ENCODE measurements at regions not wholly inside any gene's neighbourhood (a gene's known extent, or its start where the extent isn't known, plus 50 kb on each side); places are given as distances from the start of the nearest gene placed in this dataset.

- DNase-seq (ENCODE audit: low read depth, low spot score) = no peak
- in situ Hi-C loops (cut with HindIII; ENCODE audit: low pct_unique_long_range_greater_than_20kb, low sequenced_read_pairs) = no loop called here
These were observed 249.7 kb downstream of the TTLL2 start for GRCh38 chr6:167574431-167575151.

- DNase-seq (ENCODE audit: low read depth, low spot score) = no peak
- in situ Hi-C loops (cut with HindIII; ENCODE audit: low pct_unique_long_range_greater_than_20kb, low sequenced_read_pairs) = no loop called here
These were observed 250.3 kb downstream of the TTLL2 start for GRCh38 chr6:167575158-167575696.

DNA sequence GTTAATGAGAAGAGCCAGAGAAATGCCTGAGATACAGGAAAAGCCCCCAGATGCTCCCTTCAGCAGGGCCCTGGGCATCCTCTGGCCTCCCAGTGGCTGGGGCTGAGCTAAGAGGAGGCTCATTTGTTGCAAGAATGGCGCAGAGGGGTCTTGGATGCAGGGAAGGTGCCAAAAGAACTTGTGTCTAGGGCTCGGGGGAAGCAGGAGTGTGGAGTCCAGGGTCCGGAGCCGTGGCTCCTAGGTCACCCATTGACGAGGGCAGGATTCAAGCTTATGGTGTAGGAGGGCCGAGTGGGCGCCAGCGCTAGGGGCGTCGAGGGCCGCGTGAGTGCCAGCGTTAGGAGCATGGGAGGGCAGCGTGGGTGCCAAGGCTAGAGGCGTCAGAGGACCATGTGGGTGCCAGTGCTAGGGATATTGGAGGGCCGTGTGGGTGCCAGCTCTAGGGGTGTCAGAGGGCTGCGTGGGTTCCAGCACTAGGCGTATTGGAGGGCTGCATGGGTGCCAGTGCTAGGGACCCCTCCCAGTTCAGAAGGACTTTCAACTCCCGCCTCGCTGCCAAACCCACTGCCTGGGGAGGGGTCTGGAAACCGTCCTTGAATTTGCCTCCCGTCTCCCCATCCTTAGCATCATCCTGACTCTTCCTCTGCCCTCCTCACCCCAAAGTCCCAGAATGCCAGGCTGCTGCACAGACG is 250.5 kb upstream of the AFDN start:
- no peak for DNase-seq (ENCODE audit: low read depth, low spot score)
- in situ Hi-C loops (cut with HindIII; ENCODE audit: low pct_unique_long_range_greater_than_20kb, low sequenced_read_pairs) = no loop called here

- in situ Hi-C loops (cut with HindIII; ENCODE audit: low pct_unique_long_range_greater_than_20kb, low sequenced_read_pairs) = no loop called here
- no peak for DNase-seq (ENCODE audit: low read depth, low spot score)
These were observed 249.7 kb upstream of the AFDN start for GRCh38 chr6:167576828-167577503.

GRCh38 chr6:167577891-167578361 is 248.8 kb upstream of the AFDN start:
- no peak for DNase-seq (ENCODE audit: low read depth, low spot score)
- in situ Hi-C loops (cut with HindIII; ENCODE audit: low pct_unique_long_range_greater_than_20kb, low sequenced_read_pairs) = no loop called here

DNA sequence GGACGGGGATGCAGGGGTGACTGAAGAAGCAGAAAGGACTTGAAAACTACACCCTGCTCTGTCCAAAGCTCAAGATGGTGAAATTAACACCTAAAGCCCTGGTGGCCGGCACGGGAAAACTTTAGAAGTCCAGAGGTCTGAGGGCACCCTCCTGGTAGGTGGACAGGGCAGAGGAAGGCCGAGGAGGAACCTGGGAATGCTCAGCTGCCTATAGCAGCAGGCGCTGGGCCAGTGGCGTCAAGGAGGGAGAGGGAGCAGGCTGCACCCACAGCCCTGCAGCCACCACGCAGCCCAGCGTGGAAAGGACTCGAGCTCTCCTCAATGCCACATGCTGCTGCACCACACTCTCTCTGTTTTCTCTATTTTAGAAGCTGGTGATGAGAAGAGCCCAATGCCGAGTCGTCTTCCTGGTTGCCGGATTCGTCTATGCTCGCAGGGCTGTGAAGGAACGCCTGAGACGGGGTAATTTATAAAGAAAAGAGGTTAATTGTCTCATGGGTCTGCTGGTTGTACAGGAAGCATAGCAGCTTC is 248.3 kb upstream of the AFDN start:
- no peak for DNase-seq (ENCODE audit: low read depth, low spot score)
- in situ Hi-C loops (cut with HindIII; ENCODE audit: low pct_unique_long_range_greater_than_20kb, low sequenced_read_pairs) = no loop called here

DNA sequence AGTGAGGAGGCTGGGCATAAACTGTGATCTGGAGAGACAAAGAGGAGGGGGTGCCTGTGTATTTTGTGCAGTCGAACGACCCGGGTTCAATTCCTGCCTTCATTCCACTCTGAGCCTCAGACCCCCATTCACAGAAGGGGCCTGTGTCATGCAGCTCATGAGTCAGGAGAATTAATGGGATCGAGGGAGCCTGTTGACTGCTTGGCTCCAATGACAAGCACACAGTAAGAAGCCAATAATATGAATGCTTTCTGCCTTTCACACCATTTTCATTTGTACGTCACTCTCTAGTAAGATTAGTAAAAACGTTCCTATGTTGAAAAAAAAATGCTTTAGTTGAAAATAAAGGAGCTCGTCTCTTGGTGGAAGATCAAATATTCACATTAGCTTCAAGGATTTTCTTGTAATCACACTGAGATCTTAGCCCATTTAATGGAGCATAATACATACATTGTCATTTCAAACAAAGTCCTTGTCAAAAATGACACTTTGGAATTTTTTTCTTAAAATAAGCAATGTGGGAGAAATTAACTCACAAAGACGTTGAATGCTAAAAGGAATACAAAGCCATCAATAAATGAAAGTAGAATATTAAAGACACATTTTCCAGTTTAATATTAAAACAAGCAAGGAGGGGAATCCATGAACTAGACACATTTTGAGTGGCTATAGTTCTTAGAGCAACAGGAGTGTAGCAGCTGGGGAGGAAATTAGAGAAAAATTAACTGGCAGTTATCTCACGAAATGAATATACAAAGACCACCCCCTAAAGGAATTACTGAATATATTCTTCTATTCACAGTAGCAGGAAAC is 246.7 kb upstream of the AFDN start:
- no peak for DNase-seq (ENCODE audit: low read depth, low spot score)
- in situ Hi-C loops (cut with HindIII; ENCODE audit: low pct_unique_long_range_greater_than_20kb, low sequenced_read_pairs) = no loop called here

DNA sequence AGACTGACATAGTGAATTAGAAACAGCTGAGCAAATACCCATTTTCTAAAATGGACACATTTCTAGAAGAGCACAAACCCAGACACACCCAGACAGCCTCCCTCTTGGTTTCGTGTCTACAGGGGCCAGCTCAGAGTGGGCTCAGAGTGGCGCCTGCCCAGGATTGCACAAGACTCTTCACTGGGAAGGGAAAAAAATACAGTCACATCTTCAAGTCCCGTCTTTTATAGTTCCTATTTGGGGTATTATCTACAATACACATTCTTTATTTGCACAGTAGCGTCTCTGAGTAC is 246.1 kb upstream of the AFDN start:
- no peak for DNase-seq (ENCODE audit: low read depth, low spot score)
- in situ Hi-C loops (cut with HindIII; ENCODE audit: low pct_unique_long_range_greater_than_20kb, low sequenced_read_pairs) = no loop called here

DNA sequence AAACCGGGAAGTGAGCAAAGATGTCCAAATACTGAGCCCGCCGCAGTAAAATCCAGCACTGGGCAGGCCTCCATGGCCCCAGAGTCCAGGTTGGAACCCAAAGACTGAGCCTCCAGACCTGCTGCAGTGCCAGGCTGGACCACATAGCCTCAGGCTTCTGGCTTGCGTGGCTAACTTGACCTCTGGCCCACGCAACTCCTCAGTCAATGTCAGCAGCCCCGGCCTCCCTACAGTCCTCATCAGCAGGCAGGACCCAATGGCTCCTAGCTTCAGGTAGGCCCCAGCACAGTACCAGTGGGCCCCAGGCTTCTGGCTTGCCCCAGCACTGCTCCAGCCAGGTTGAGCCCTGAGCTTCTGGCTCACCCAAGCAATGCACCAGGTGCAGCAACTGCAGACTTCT is 245.1 kb upstream of the AFDN start:
- in situ Hi-C loops (cut with HindIII; ENCODE audit: low pct_unique_long_range_greater_than_20kb, low sequenced_read_pairs) = no loop called here
- no peak for DNase-seq (ENCODE audit: low read depth, low spot score)

DNA sequence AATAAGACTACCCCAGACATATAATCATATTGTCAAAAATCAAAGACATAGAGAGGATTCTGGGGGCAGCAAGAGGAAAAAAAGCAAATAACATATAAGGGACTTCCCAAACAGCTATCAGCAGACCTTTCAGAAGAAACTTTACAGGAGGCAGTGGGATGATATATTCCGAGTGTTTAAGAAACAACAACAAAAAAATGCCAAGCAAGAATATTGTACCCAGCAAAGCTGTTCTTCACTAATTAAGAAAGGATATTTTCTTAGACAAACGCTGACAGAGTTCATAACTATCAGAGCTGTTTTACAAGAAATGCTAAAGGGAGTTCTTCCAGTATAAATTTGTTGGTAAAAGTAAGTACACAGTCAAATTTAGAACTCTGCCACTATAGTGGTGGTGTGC is 243.3 kb upstream of the AFDN start:
- no peak for DNase-seq (ENCODE audit: low read depth, low spot score)
- in situ Hi-C loops (cut with HindIII; ENCODE audit: low pct_unique_long_range_greater_than_20kb, low sequenced_read_pairs) = no loop called here

GRCh38 chr6:167588181-167588919 is 238.4 kb upstream of the AFDN start:
- in situ Hi-C loops (cut with HindIII; ENCODE audit: low pct_unique_long_range_greater_than_20kb, low sequenced_read_pairs) = no loop called here
- DNase-seq (ENCODE audit: low read depth, low spot score) = peak; percentile 37

DNA sequence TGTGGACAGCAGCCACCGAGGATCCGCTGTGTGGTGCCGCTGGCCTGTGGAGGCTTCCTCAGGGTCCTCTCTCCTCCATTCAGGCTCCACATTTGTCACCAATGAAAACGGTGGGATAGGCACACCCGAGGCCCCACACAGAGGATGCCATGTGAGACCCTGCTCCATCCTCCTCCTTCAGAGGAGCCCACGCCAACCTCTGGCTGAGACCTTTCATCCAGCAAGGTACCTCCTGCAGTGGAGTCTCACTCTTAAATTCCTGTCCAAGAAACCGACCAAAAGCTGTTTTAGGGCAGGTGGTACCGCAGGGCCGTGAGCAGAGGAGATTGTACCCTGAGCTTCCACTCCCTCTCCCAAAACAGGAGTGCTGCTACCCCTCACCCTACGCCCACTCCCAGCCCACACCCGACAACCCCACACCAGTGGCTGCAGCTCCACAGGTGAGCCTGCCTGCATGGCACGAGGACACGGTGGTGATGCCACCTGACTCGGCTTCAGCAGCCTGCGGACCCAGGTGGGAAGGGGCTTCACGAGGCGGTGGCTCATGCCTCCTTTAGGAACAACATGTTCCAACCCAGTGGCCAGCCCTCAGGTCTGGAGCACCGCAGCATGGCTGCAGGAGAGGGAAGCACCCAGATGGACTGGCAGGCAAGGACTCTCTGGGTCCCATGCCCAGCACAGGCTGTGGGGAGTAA is 237.6 kb upstream of the AFDN start:
- in situ Hi-C loops (cut with HindIII; ENCODE audit: low pct_unique_long_range_greater_than_20kb, low sequenced_read_pairs) = no loop called here
- no peak for DNase-seq (ENCODE audit: low read depth, low spot score)

DNA sequence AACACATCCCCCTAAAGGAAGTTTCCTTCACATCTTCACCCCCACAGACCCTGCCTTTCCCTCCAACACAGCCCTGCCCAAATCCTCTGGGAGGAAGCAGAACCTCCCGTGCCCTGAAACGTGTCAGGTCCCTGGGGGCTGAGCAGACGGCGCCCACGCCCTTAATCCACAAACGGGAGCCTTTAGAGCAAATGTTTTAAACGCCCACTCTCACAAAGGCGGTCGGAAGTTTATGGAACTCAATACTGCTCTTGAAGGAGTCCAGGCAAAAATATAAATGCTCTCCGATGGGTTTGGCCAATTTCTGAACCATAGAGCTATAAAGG is 237.1 kb upstream of the AFDN start:
- in situ Hi-C loops (cut with HindIII; ENCODE audit: low pct_unique_long_range_greater_than_20kb, low sequenced_read_pairs) = no loop called here
- no peak for DNase-seq (ENCODE audit: low read depth, low spot score)

DNA sequence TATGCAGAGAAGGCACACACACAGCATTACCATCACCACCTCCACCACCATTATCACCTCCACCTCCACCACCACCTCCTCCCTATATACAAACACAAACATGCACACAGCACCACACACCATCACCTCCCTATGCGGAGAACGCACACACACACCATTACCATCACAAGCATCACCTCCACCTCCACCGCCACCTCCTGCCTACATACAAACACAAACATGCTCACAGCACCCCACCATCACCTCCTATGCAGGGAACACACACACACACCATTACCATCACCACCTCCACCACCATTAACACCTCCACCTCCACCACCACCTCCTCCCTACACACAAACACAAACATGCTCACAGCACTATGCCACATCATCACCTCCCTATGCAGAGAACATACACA is 236.5 kb upstream of the AFDN start:
- no peak for DNase-seq (ENCODE audit: low read depth, low spot score)
- in situ Hi-C loops (cut with HindIII; ENCODE audit: low pct_unique_long_range_greater_than_20kb, low sequenced_read_pairs) = no loop called here

Measured in SK-MEL-5 (cell line).